OCI-LY3 (cell line): ENCODE measurements at regions not wholly inside any gene's neighbourhood (a gene's known extent, or its start where the extent isn't known, plus 50 kb on each side); places are given as distances from the start of the nearest gene placed in this dataset.

Experiments
- H2AFZ ChIP-seq: fragments of 200-600, 300-600 bp; shearing (Covaris generic); 2 replicates; pipeline ENCODE4 v1.6.0; 2014; ENCODE audit warnings: antibody characterized with exemption, low read depth, low read length
- H3K27ac ChIP-seq: fragments of 200-600, 300-600 bp; sonication (generic); 2 replicates; pipeline ENCODE4 v1.5.1; 2014; ENCODE audit warnings: mild to moderate bottlenecking, low read length, moderate library complexity, mixed read lengths
- H3K27me3 ChIP-seq: fragments of 200-600, 300-600 bp; sonication (generic); 2 replicates; pipeline ENCODE4 v1.6.1; 2014; ENCODE audit warnings: low read depth, low read length, mixed read lengths
- H3K36me3 ChIP-seq: fragments of 200-600, 300-600 bp; sonication (generic); replicated peaks from 2 replicates; pipeline ENCODE3; 2014; ENCODE audit warnings: low read depth, low read length, mixed read lengths
- H3K4me1 ChIP-seq: fragments of 300-600, 200-600 bp; sonication (generic); 2 replicates; pipeline ENCODE4 v1.6.1; 2014; ENCODE audit warnings: low read length, mixed read lengths
- H3K4me2 ChIP-seq: fragments of 200-600, 300-600 bp; sonication (generic); 2 replicates; pipeline ENCODE4 v1.6.1; 2014; ENCODE audit warnings: low read length, mixed read lengths
- H3K4me3 ChIP-seq: fragments of 300-600, 200-600 bp; sonication (generic); 2 replicates; pipeline ENCODE4 v1.5.1; 2014; ENCODE audit warnings: antibody characterized with exemption, mild to moderate bottlenecking, low read length, moderate library complexity
- H3K79me2 ChIP-seq: fragments of 300-600, 200-600 bp; shearing (Covaris generic); 2 replicates; pipeline ENCODE4 v1.6.1; 2014; ENCODE audit warnings: mild to moderate bottlenecking, low read length, mixed read lengths
- H3K9ac ChIP-seq: fragments of 300-600, 200-600 bp; shearing (Covaris generic); 2 replicates; pipeline ENCODE4 v1.6.0; 2014; ENCODE audit warnings: mild to moderate bottlenecking, low read length, moderate library complexity
- H3K9me3 ChIP-seq: fragments of 200-600, 300-600 bp; shearing (Covaris generic); 2 replicates; pipeline ENCODE4 v1.6.1; 2014; ENCODE audit warnings: low read length, mixed read lengths; ENCODE audit not compliant: insufficient read depth
- H4K20me1 ChIP-seq: fragments of 200-600, 300-600 bp; sonication (generic); 2 replicates; pipeline ENCODE4 v1.6.1; 2016; ENCODE audit warnings: low read length, mixed read lengths; ENCODE audit not compliant: insufficient read depth
- EZH2phosphoT487 ChIP-seq: fragments of 200-600 bp; shearing (Covaris generic); IDR thresholded peaks from 2 replicates; pipeline ENCODE4 v1.6.1; 2018; ENCODE audit warnings: antibody characterized with exemption, mixed run types, low read depth
- TF ChIP-seq, protein P1 (sequence below): fragments of 200-600, 300-600 bp; sonication (generic); IDR thresholded peaks from 2 replicates; pipeline ENCODE4 v1.5.1; 2014; ENCODE audit warnings: antibody characterized with exemption, low read length, low read depth

DNA sequence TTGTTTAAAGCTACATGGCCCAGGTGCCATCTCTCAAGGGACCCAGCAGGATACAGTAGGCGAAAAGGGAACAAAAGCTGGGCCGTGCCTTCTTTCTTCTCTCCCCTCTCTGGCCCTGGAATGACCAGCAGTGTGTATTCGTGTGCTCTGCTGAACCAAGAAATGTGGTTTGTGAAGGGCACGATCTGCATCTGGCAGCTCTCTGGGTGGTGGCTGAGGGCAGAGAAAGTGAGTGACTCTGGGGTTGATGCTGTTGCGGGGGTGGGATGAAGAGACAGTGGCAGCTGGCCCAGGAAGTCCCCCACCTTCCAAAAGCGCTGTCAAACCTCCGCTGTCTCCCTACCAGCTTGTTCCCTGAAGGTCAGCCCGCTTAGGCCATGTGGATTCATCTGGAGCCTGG is 88.3 kb downstream of the CLDN34 start:
- no peak overlapping the region for H3K4me3 ChIP-seq
- peaks cover 6% of the 10 kb centered on the region; the same call in 1 of the 2 replicates for H3K27me3 ChIP-seq
- H2AFZ ChIP-seq: no peak overlapping the region
- H3K9ac ChIP-seq: no peak overlapping the region
- no peaks in the 10 kb centered on the region for H4K20me1 ChIP-seq
- H3K27ac ChIP-seq: no peak overlapping the region
- H3K9me3 ChIP-seq: no peaks in the 10 kb centered on the region
- H3K4me1 ChIP-seq: no peaks in the 10 kb centered on the region
- no peak overlapping the region for H3K4me2 ChIP-seq
- no peaks in the 10 kb centered on the region for H3K36me3 ChIP-seq
- TF ChIP-seq, protein P1, sequence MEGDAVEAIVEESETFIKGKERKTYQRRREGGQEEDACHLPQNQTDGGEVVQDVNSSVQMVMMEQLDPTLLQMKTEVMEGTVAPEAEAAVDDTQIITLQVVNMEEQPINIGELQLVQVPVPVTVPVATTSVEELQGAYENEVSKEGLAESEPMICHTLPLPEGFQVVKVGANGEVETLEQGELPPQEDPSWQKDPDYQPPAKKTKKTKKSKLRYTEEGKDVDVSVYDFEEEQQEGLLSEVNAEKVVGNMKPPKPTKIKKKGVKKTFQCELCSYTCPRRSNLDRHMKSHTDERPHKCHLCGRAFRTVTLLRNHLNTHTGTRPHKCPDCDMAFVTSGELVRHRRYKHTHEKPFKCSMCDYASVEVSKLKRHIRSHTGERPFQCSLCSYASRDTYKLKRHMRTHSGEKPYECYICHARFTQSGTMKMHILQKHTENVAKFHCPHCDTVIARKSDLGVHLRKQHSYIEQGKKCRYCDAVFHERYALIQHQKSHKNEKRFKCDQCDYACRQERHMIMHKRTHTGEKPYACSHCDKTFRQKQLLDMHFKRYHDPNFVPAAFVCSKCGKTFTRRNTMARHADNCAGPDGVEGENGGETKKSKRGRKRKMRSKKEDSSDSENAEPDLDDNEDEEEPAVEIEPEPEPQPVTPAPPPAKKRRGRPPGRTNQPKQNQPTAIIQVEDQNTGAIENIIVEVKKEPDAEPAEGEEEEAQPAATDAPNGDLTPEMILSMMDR: no peak
- TF ChIP-seq EZH2phosphoT487: no peak
- no peaks in the 10 kb centered on the region for H3K79me2 ChIP-seq

GRCh38 chrX:10062352-10062751 is 94.4 kb upstream of the CLCN4 start:
- Histone ChIP-seq H3K36me3 (no peaks in the 10 kb centered on the region), H3K27me3 (peaks cover 5% of the 10 kb centered on the region; the same call in 1 of the 2 replicates), H3K4me1 (no peaks in the 10 kb centered on the region), H3K9me3 (no peaks in the 10 kb centered on the region), H3K9ac (no peak overlapping the region), H2AFZ (no peak overlapping the region), H3K4me2 (no peak overlapping the region), H3K27ac (no peak overlapping the region), H3K4me3 (no peak overlapping the region), H4K20me1 (no peaks in the 10 kb centered on the region), H3K79me2 (no peaks in the 10 kb centered on the region)
- TF ChIP-seq, protein P1: no peak
- no peak for TF ChIP-seq EZH2phosphoT487

DNA sequence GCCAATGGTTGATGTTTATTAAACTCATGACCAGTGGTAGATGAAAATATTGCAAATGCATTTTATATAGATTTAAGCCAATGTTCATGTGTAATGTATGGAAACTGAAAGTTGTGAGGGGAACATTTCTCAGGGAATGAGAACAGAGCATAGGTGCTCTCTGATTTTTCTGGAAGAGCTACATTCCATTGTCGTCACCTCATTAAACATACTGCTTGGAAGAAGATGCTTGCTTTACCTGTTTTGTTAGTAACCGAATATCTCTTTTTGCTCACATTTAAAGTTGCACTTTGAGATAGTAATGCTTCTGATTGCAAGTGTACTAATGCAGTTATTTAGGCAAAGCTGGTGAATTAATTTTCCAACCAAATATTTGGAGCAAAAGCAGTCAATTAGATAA is 93.8 kb upstream of the CLCN4 start:
- Histone ChIP-seq H3K4me3 (no peak overlapping the region), H3K9me3 (no peaks in the 10 kb centered on the region), H3K9ac (no peak overlapping the region), H3K79me2 (no peaks in the 10 kb centered on the region), H2AFZ (no peak overlapping the region), H4K20me1 (no peaks in the 10 kb centered on the region), H3K36me3 (no peaks in the 10 kb centered on the region), H3K4me2 (no peak overlapping the region), H3K4me1 (no peaks in the 10 kb centered on the region), H3K27ac (no peak overlapping the region), H3K27me3 (peaks cover 9% of the 10 kb centered on the region; the same call in 1 of the 2 replicates)
- TF ChIP-seq, protein P1: no peak
- no peak for TF ChIP-seq EZH2phosphoT487

DNA sequence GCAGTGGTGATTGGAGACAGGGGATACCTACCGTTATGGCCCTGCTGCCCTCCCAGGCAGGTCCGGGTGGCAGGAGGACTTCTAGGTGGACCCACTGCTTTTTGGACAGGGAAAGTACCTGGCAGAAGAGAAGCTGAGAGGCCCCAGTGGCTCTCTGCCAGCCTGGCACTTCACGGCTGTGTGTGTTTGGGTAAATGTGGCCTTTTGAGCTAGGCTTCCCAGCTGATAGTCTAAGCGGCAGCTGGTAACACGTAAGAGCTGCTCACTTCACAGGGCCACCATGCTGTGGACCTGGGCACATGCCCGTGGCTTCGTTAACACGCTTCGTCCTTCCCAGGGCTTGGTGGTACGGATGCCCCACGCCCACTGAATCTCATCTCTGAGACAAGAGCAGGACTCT is 92.0 kb upstream of the CLCN4 start:
- TF ChIP-seq, protein P1: no peak
- no peak for TF ChIP-seq EZH2phosphoT487

More for the DNA sequence above, 92.0 kb upstream of the CLCN4 start:
- no peak overlapping the region for H3K4me2 ChIP-seq
- no peaks in the 10 kb centered on the region for H3K79me2 ChIP-seq
- H3K27me3 ChIP-seq: peaks cover 13% of the 10 kb centered on the region; the same call in 1 of the 2 replicates
- no peaks in the 10 kb centered on the region for H3K36me3 ChIP-seq
- H3K9me3 ChIP-seq: no peaks in the 10 kb centered on the region
- H2AFZ ChIP-seq: no peak overlapping the region
- H3K9ac ChIP-seq: no peak overlapping the region
- no peak overlapping the region for H3K4me3 ChIP-seq
- H3K27ac ChIP-seq: no peak overlapping the region
- no peaks in the 10 kb centered on the region for H4K20me1 ChIP-seq
- no peaks in the 10 kb centered on the region for H3K4me1 ChIP-seq
